ENCODE measurements at regions not wholly inside any gene's neighbourhood (a gene's known extent, or its start where the extent isn't known, plus 50 kb on each side); places are given as distances from the start of the nearest gene placed in this dataset.

GRCh38 chr12:75816897-75817296 is 214.7 kb downstream of the PHLDA1 start:
- DNase-seq (ENCODE audit: low spot score) (no peak), ATAC-seq (no peak)
- Mint-ChIP-seq H3K27ac (no peak overlapping the region), H3K4me3 (no peak overlapping the region), H3K27me3 (ENCODE audit: low read depth) (peaks cover 4% of the 10 kb centered on the region), H3K36me3 (no peaks in the 10 kb centered on the region), H3K9me3 (no peaks in the 10 kb centered on the region), H3K4me1 (peaks cover 56% of the 10 kb centered on the region)
- TF ChIP-seq ZMAT4 (CRISPR knock-in tag; IDR thresholded peaks at IDR 0.05) (no peak), CTCF (IDR thresholded peaks at IDR 0.05) (no peak), PRRX2 (CRISPR knock-in tag; IDR thresholded peaks at IDR 0.05) (no peak), ZNF512 (CRISPR knock-in tag; IDR thresholded peaks at IDR 0.05; ENCODE audit: borderline replicate concordance) (no peak)
- TF ChIP-seq, protein P1, sequence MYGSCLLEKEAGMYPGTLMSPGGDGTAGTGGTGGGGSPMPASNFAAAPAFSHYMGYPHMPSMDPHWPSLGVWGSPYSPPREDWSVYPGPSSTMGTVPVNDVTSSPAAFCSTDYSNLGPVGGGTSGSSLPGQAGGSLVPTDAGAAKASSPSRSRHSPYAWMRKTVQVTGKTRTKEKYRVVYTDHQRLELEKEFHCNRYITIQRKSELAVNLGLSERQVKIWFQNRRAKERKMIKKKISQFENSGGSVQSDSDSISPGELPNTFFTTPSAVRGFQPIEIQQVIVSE (CRISPR knock-in tag; IDR thresholded peaks at IDR 0.05; ENCODE audit: borderline replicate concordance) = no peak
- TF ChIP-seq, protein P2, sequence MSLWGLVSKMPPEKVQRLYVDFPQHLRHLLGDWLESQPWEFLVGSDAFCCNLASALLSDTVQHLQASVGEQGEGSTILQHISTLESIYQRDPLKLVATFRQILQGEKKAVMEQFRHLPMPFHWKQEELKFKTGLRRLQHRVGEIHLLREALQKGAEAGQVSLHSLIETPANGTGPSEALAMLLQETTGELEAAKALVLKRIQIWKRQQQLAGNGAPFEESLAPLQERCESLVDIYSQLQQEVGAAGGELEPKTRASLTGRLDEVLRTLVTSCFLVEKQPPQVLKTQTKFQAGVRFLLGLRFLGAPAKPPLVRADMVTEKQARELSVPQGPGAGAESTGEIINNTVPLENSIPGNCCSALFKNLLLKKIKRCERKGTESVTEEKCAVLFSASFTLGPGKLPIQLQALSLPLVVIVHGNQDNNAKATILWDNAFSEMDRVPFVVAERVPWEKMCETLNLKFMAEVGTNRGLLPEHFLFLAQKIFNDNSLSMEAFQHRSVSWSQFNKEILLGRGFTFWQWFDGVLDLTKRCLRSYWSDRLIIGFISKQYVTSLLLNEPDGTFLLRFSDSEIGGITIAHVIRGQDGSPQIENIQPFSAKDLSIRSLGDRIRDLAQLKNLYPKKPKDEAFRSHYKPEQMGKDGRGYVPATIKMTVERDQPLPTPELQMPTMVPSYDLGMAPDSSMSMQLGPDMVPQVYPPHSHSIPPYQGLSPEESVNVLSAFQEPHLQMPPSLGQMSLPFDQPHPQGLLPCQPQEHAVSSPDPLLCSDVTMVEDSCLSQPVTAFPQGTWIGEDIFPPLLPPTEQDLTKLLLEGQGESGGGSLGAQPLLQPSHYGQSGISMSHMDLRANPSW (CRISPR knock-in tag; conservative IDR thresholded peaks at IDR 0.05; ENCODE audit: low read depth) = no peak
- TF ChIP-seq, protein P3, sequence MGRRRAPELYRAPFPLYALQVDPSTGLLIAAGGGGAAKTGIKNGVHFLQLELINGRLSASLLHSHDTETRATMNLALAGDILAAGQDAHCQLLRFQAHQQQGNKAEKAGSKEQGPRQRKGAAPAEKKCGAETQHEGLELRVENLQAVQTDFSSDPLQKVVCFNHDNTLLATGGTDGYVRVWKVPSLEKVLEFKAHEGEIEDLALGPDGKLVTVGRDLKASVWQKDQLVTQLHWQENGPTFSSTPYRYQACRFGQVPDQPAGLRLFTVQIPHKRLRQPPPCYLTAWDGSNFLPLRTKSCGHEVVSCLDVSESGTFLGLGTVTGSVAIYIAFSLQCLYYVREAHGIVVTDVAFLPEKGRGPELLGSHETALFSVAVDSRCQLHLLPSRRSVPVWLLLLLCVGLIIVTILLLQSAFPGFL (CRISPR knock-in tag; IDR thresholded peaks at IDR 0.05; ENCODE audit: borderline replicate concordance) = no peak
- CTCF ChIA-PET = no interaction called here
- POLR2A ChIA-PET = no interaction called here

DNA sequence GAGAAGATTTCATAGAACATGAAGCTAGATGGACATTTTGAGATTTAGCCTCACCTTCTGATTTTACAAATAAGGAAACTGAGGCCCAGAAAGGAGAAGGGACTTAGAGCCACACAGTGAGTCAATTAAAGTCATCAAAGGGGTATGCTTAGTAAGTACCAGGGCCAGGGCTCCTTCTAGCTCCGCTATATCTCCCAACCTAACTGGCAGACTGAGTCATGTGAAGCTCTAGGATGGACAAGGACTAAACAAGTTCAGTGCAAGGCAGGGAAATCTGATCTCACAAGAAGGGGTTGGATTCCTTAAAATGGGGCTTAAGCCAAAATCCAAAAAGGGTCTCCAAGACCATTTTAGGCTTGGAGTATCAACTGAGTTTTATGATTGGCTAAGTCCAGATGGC is 215.8 kb downstream of the PHLDA1 start:
- Mint-ChIP-seq H3K27me3 (ENCODE audit: low read depth) (peaks cover 4% of the 10 kb centered on the region), H3K9me3 (no peaks in the 10 kb centered on the region), H3K27ac (no peak overlapping the region), H3K36me3 (no peaks in the 10 kb centered on the region), H3K4me3 (no peak overlapping the region), H3K4me1 (peaks cover 58% of the 10 kb centered on the region)
- TF ChIP-seq CBFB (CRISPR knock-in tag; IDR thresholded peaks at IDR 0.05; ENCODE audit: low read depth) (no peak), ZNF317 (CRISPR knock-in tag; IDR thresholded peaks at IDR 0.05; ENCODE audit: borderline replicate concordance, low read depth) (no peak), RELA (CRISPR knock-in tag; IDR thresholded peaks at IDR 0.05; ENCODE audit: borderline replicate concordance) (no peak), ATF1 (CRISPR knock-in tag; IDR thresholded peaks at IDR 0.05) (no peak), NFYB (CRISPR knock-in tag; conservative IDR thresholded peaks at IDR 0.05; ENCODE audit: low read depth) (no peak), MYBL2 (CRISPR knock-in tag; IDR thresholded peaks at IDR 0.05) (no peak)
- TF ChIP-seq, protein P4, sequence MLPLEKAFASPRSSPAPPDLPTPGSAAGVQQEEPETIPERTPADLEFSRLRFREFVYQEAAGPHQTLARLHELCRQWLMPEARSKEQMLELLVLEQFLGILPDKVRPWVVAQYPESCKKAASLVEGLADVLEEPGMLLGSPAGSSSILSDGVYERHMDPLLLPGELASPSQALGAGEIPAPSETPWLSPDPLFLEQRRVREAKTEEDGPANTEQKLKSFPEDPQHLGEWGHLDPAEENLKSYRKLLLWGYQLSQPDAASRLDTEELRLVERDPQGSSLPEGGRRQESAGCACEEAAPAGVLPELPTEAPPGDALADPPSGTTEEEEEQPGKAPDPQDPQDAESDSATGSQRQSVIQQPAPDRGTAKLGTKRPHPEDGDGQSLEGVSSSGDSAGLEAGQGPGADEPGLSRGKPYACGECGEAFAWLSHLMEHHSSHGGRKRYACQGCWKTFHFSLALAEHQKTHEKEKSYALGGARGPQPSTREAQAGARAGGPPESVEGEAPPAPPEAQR (CRISPR knock-in tag; IDR thresholded peaks at IDR 0.05) = no peak
- TF ChIP-seq, protein P5, sequence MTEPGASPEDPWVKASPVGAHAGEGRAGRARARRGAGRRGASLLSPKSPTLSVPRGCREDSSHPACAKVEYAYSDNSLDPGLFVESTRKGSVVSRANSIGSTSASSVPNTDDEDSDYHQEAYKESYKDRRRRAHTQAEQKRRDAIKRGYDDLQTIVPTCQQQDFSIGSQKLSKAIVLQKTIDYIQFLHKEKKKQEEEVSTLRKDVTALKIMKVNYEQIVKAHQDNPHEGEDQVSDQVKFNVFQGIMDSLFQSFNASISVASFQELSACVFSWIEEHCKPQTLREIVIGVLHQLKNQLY (CRISPR knock-in tag; IDR thresholded peaks at IDR 0.05) = no peak
- no peak for ATAC-seq
- CTCF ChIA-PET = no interaction called here
- POLR2A ChIA-PET = no interaction called here
- DNase-seq (ENCODE audit: low spot score) = no peak

Measured in WTC11 (cell line).